Nephron (organoid): ENCODE measurements at regions not wholly inside any gene's neighbourhood (a gene's known extent, or its start where the extent isn't known, plus 50 kb on each side); places are given as distances from the start of the nearest gene placed in this dataset.
A peak's percentile ranks its signal among the peaks of the same experiment; 100 is the strongest.

ENCODE experiments used
- H3K27ac Mint-ChIP-seq, 3 experiments: 2 replicates each; pipeline ENCODE4 v1.8.0; 2020; ENCODE audit warnings: mixed read lengths in 3 of 3, mild to moderate bottlenecking in 2 of 3, moderate library complexity in 1 of 3
- H3K27me3 Mint-ChIP-seq: 2 replicates; pipeline ENCODE4 v1.8.0; 2021; ENCODE audit warnings: low read depth, mild to moderate bottlenecking, moderate library complexity, mixed read lengths
- H3K36me3 Mint-ChIP-seq: 2 replicates; pipeline ENCODE4 v1.8.0; 2020; ENCODE audit warnings: low read depth, mixed read lengths
- H3K4me1 Mint-ChIP-seq: 2 replicates; pipeline ENCODE4 v1.8.0; 2020; ENCODE audit warnings: mixed read lengths
- H3K4me3 Mint-ChIP-seq, 3 experiments: 2 replicates each; pipeline ENCODE4 v1.8.0; 2020; ENCODE audit warnings: mild to moderate bottlenecking in 3 of 3, mixed read lengths in 3 of 3, moderate library complexity in 2 of 3
- H3K9me3 Mint-ChIP-seq: 2 replicates; pipeline ENCODE4 v1.8.0; 2020; ENCODE audit warnings: mixed read lengths
- TF ChIP-seq, protein P1 (sequence below), 3 experiments: fragments of 200-600 bp; sonication (generic); IDR thresholded peaks; one replicate each; pipeline ENCODE4 v1.5.0; 2021; ENCODE audit warnings: antibody characterized with exemption in 3 of 3; ENCODE audit not compliant: unreplicated experiment in 3 of 3

DNA sequence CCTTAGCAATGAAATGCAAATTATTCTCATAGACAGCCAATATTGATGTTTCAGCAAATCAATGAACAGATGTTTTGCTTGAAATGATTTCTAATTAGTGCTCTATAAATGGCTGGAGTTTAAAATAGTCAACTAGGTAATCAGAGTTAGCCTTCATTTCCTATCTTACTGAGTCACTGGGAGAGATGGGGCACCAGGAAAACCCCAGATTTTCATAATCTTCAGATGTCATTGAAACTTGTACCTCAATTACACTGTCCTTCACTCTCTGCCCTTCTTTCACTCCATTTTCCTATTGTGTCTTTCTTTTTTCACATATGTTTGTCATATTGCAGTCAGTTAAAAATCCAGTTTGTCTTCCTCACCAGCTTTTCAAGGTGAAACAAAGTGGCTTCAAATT lies 92.7 kb downstream of the C12orf75 start:
- Mint-ChIP-seq H3K36me3 (no peaks in the 10 kb centered on the region), H3K27me3 (no peaks in the 10 kb centered on the region), H3K4me1 (peaks cover 32% of the 10 kb centered on the region), H3K27ac (no peak overlapping the region), H3K9me3 (peaks cover 4% of the 10 kb centered on the region), H3K4me3 (no peak overlapping the region)
- TF ChIP-seq, protein P1, sequence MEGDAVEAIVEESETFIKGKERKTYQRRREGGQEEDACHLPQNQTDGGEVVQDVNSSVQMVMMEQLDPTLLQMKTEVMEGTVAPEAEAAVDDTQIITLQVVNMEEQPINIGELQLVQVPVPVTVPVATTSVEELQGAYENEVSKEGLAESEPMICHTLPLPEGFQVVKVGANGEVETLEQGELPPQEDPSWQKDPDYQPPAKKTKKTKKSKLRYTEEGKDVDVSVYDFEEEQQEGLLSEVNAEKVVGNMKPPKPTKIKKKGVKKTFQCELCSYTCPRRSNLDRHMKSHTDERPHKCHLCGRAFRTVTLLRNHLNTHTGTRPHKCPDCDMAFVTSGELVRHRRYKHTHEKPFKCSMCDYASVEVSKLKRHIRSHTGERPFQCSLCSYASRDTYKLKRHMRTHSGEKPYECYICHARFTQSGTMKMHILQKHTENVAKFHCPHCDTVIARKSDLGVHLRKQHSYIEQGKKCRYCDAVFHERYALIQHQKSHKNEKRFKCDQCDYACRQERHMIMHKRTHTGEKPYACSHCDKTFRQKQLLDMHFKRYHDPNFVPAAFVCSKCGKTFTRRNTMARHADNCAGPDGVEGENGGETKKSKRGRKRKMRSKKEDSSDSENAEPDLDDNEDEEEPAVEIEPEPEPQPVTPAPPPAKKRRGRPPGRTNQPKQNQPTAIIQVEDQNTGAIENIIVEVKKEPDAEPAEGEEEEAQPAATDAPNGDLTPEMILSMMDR (IDR thresholded peaks at IDR 0.05; ENCODE audit: unreplicated experiment in 3 of 3): no peak

DNA sequence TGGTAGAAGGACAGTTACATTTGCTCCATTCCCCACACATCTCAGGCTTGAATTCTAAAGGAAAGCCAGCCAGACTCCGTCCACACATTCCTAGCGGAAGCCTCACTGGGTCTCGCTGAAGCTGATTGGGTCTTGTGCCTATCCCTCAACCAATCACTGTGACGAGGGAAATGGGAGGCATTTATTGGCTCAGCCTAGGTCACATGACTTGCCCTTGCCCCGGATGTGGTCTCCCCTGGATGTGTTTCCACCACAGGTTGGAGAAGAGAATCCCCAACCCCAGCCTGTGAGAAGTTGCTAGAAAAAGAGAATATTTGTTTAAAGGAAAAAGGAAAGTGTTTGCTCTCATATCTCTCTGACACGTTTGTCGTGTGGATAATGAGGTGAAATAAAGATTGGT lies 93.4 kb downstream of the C12orf75 start:
- H3K27ac Mint-ChIP-seq: no peak overlapping the region
- H3K4me1 Mint-ChIP-seq: peaks cover 28% of the 10 kb centered on the region
- peaks cover 4% of the 10 kb centered on the region for H3K9me3 Mint-ChIP-seq
- H3K4me3 Mint-ChIP-seq: no peak overlapping the region
- no peaks in the 10 kb centered on the region for H3K36me3 Mint-ChIP-seq
- peaks cover 2% of the 10 kb centered on the region for H3K27me3 Mint-ChIP-seq
- TF ChIP-seq, protein P1 (IDR thresholded peaks at IDR 0.05; ENCODE audit: unreplicated experiment in 3 of 3): no peak

DNA sequence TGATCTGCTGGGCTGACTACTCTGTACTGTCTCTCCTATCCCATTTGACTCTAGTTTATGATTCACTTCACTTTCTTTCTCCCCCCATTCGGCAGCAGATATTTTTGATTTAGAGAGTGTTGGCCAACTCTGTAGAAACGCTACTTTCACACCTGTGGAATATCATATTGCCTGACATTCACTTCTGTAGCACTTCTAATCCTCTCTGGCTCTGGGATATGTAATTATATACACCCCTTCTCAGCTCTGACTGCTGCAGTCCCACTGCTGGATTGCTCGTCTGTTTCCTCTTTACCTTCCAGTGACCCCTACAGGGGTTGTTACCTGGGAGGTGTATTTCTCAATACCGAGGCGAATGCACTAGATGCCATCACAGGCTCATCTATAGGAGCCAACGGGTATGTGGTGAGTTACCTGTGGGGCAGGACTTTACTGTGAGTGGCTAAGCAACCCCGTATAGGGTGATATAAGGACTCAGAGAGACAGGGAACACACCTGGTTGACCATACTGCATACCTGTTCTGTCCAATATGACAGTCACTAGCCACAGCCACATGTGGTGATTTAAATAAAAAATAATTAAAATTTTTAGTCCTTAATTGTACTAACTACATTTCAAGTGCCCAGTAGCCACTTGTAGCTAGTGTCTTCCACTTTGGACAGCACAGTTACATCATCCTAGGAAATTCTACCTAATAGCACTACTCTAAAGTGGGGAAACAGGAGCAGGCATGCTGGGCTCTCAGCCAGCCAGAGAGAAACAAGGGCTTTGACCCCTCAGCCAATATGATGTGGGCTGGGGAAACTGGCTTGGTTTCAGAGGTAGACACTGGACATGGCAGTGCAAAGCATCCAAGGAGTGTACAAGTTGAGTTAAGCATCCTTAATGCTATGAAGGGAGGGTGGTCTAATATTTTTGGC lies 95.0 kb downstream of the C12orf75 start:
- Mint-ChIP-seq H3K9me3 (peaks cover 4% of the 10 kb centered on the region), H3K27ac (peak overlapping the region in 1 of 3 experiments; percentile 51), H3K27me3 (peaks cover 3% of the 10 kb centered on the region), H3K4me1 (peaks cover 21% of the 10 kb centered on the region), H3K4me3 (no peak overlapping the region), H3K36me3 (no peaks in the 10 kb centered on the region)
- TF ChIP-seq, protein P1 (IDR thresholded peaks at IDR 0.05; ENCODE audit: unreplicated experiment in 3 of 3): no peak

DNA sequence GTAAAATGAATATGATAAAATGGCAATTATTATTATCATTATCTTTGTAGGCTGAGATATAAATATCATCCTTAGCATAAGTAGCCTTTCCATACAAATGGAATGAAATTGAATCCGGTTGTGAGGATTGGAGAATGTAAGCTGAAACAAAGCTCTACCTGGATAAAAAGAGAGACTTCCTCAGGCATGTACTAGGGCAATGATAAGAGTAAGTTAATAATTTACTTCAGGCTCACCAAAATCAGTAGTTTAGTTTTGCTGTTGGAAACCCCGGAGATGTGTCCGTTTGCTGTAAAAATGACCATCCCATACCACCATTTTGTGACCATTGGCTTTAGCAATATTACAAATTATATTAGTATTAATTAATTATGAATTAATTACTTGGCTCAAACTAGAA lies 96.3 kb downstream of the C12orf75 start:
- no peaks in the 10 kb centered on the region for H3K36me3 Mint-ChIP-seq

DNA sequence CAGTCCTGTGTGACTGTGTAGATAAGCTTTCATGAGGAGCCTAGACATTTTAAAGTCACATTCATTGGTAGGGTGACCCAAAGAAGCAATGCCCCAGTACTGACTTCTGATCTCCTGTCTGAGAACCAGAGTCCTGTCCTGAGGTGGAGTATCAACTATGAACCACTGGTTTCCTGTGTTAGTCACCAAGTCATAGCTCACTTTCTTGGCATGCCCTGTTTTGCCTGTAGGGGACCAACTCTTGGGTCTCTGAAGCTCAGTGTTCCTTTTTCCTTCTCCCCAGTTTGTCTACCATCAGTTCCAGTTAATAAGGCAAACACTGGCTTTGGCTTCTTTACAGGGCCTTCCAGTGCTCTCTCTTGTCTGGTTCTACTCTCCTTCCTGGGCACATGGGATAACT lies 97.4 kb downstream of the C12orf75 start:
- TF ChIP-seq, protein P1 (IDR thresholded peaks at IDR 0.05; ENCODE audit: unreplicated experiment in 3 of 3): no peak
- Mint-ChIP-seq H3K9me3 (peaks cover 4% of the 10 kb centered on the region), H3K4me3 (no peak overlapping the region), H3K27me3 (peaks cover 3% of the 10 kb centered on the region), H3K36me3 (no peaks in the 10 kb centered on the region), H3K4me1 (peaks cover 28% of the 10 kb centered on the region), H3K27ac (no peak overlapping the region)

More for the DNA sequence above, 96.3 kb downstream of the C12orf75 start:
- Mint-ChIP-seq H3K27me3 (peaks cover 3% of the 10 kb centered on the region), H3K9me3 (peaks cover 4% of the 10 kb centered on the region), H3K4me1 (peaks cover 25% of the 10 kb centered on the region), H3K4me3 (no peak overlapping the region), H3K27ac (no peak overlapping the region)
- TF ChIP-seq, protein P1 (IDR thresholded peaks at IDR 0.05; ENCODE audit: unreplicated experiment in 3 of 3): no peak
